IMR-90 (cell line): ENCODE measurements at regions not wholly inside any gene's neighbourhood (a gene's known extent, or its start where the extent isn't known, plus 50 kb on each side); places are given as distances from the start of the nearest gene placed in this dataset.
A peak's percentile ranks its signal among the peaks of the same experiment; 100 is the strongest.

Experiments
- ATAC-seq: fragments of 200-7000 bp; cut with Tn5 transposase; 2 replicates; pipeline ENCODE4 v1.9.1; 2020; ENCODE audit warnings: low read depth, mild to moderate bottlenecking, moderate library complexity
- BruUV-seq: library from RNA; stranded (reverse); fragments of 400-500 nt; replicated peaks from 2 replicates; lab custom pipeline; 2021; lab: Mats Ljungman, UMichigan
- CTCF ChIA-PET: fragments of 300-600 bp; formaldehyde crosslinking; extraction: SDS; loops from one replicate; lab custom pipeline; 2021; ENCODE audit warnings: antibody characterized with exemption; lab: Yijun Ruan, JAX
- POLR2A ChIA-PET: fragments of 300-600 bp; sonication (Branson Sonifier 250); formaldehyde crosslinking; loops from one replicate; lab custom pipeline; 2022; ENCODE audit warnings: antibody characterized with exemption; ENCODE audit not compliant: unreplicated experiment; lab: Charles Lee
- DNase-seq: peaks from one replicate; pipeline ENCODE4 v3.0.0; 2013
- H2AFZ ChIP-seq: replicated peaks from 2 replicates; pipeline ENCODE3; 2013; ENCODE audit warnings: low read length, mild to moderate bottlenecking; ENCODE audit not compliant: poor library complexity
- H2AK5ac ChIP-seq: 2 replicates; pipeline ENCODE4 v1.6.1; 2013; ENCODE audit warnings: low read depth, low read length, inconsistent platforms
- H2AK9ac ChIP-seq: replicated peaks from 2 replicates; pipeline ENCODE3; 2013; ENCODE audit warnings: mild to moderate bottlenecking, low read depth, low read length, moderate library complexity; ENCODE audit not compliant: poor library complexity
- H2BK120ac ChIP-seq: 2 replicates; pipeline ENCODE4 v1.6.1; 2013; ENCODE audit warnings: low read depth, low read length, inconsistent platforms
- H2BK15ac ChIP-seq: 3 replicates; pipeline ENCODE4 v1.6.1; 2013; ENCODE audit warnings: low read depth, low read length, inconsistent platforms
- H2BK20ac ChIP-seq: 2 replicates; pipeline ENCODE4 v1.6.1; 2013; ENCODE audit warnings: low read depth, mild to moderate bottlenecking, inconsistent platforms, low read length, moderate library complexity
- H2BK5ac ChIP-seq: 2 replicates; pipeline ENCODE4 v1.6.1; 2013; ENCODE audit warnings: mild to moderate bottlenecking, low read depth, low read length, inconsistent platforms; ENCODE audit not compliant: poor library complexity, severe bottlenecking
- H3K14ac ChIP-seq: replicated peaks from 2 replicates; pipeline ENCODE4 v1.6.1; 2013; ENCODE audit warnings: low read depth, low read length, inconsistent platforms
- H3K18ac ChIP-seq: 2 replicates; pipeline ENCODE4 v1.6.1; 2013; ENCODE audit warnings: low read depth, low read length, control low read depth
- H3K23ac ChIP-seq: 2 replicates; pipeline ENCODE4 v1.6.1; 2013; ENCODE audit warnings: low read depth, low read length, inconsistent platforms
- H3K27ac ChIP-seq: 2 replicates; pipeline ENCODE4 v1.5.1; 2013; ENCODE audit warnings: mild to moderate bottlenecking, control low read depth, low read length; ENCODE audit not compliant: insufficient read depth
- H3K27me3 ChIP-seq: 2 replicates; pipeline ENCODE4 v1.6.1; 2013; ENCODE audit warnings: low read length; ENCODE audit not compliant: control insufficient read depth, insufficient read depth
- H3K36me3 ChIP-seq: 2 replicates; pipeline ENCODE4 v1.6.1; 2013; ENCODE audit warnings: low read length, mixed read lengths; ENCODE audit not compliant: control insufficient read depth, insufficient read depth
- H3K4ac ChIP-seq: 2 replicates; pipeline ENCODE4 v1.6.1; 2013; ENCODE audit warnings: low read depth, low read length, inconsistent platforms
- H3K4me1 ChIP-seq: 2 replicates; pipeline ENCODE4 v1.6.1; 2013; ENCODE audit warnings: low read length, mixed read lengths; ENCODE audit not compliant: control insufficient read depth, insufficient read depth
- H3K4me2 ChIP-seq: 2 replicates; pipeline ENCODE4 v1.6.1; 2013; ENCODE audit warnings: low read depth, mild to moderate bottlenecking, control low read depth, low read length, moderate library complexity
- H3K4me3 ChIP-seq: 2 replicates; pipeline ENCODE4 v1.5.1; 2013; ENCODE audit warnings: low read depth, mild to moderate bottlenecking, control low read depth, low read length, moderate library complexity; ENCODE audit not compliant: insufficient read depth
- H3K56ac ChIP-seq: 2 replicates; pipeline ENCODE4 v1.6.1; 2013; ENCODE audit warnings: low read length, inconsistent platforms; ENCODE audit not compliant: insufficient read depth; ENCODE audit errors: extremely low read depth
- H3K79me1 ChIP-seq, 2 experiments: 2 replicates each; pipeline ENCODE4 v1.6.1; 2013; ENCODE audit warnings: low read length in 2 of 2, inconsistent platforms in 1 of 2, low read depth in 1 of 2
- H3K9ac ChIP-seq: 2 replicates; pipeline ENCODE4 v1.6.1; 2013; ENCODE audit warnings: low read depth, low read length, control low read depth
- H3K9me1 ChIP-seq: 2 replicates; pipeline ENCODE4 v1.6.1; 2013; ENCODE audit warnings: low read length, inconsistent platforms; ENCODE audit not compliant: insufficient read depth
- H3K9me3 ChIP-seq: 2 replicates; pipeline ENCODE4 v1.6.1; 2013; ENCODE audit warnings: low read length; ENCODE audit not compliant: control insufficient read depth, insufficient read depth
- H4K20me1 ChIP-seq: 2 replicates; pipeline ENCODE4 v1.6.1; 2013; ENCODE audit warnings: low read length, inconsistent platforms; ENCODE audit not compliant: insufficient read depth
- H4K5ac ChIP-seq: 2 replicates; pipeline ENCODE4 v1.6.1; 2013; ENCODE audit warnings: mild to moderate bottlenecking, low read depth, low read length, control low read depth
- H4K8ac ChIP-seq, 2 experiments: 2 replicates each; pipeline ENCODE4 v1.6.1; 2013; ENCODE audit warnings: low read depth in 2 of 2, low read length in 2 of 2, control low read depth in 1 of 2, inconsistent platforms in 1 of 2
- H4K91ac ChIP-seq: 2 replicates; pipeline ENCODE4 v1.6.1; 2013; ENCODE audit warnings: low read depth, low read length, inconsistent platforms; ENCODE audit not compliant: insufficient read depth
- BHLHE40 ChIP-seq: fragments of 150-350 bp; IDR thresholded peaks from 2 replicates; pipeline ENCODE4 v1.6.1; 2016; ENCODE audit warnings: mild to moderate bottlenecking, low read depth, low read length
- CEBPB ChIP-seq: IDR thresholded peaks from 2 replicates; pipeline ENCODE4 v1.6.1; 2012; ENCODE audit warnings: low read depth, low read length, improper control_type of control experiment
- CHD1 ChIP-seq: IDR thresholded peaks from 2 replicates; pipeline ENCODE4 v1.6.1; 2012; ENCODE audit warnings: low read depth, low read length, improper control_type of control experiment
- FOS ChIP-seq: fragments of 150-350 bp; IDR thresholded peaks from 2 replicates; pipeline ENCODE4 v1.6.1; 2016; ENCODE audit warnings: low read depth, low read length
- MAFK ChIP-seq: IDR thresholded peaks from 2 replicates; pipeline ENCODE4 v1.6.1; 2012; ENCODE audit warnings: low read depth, low read length, improper control_type of control experiment
- MAZ ChIP-seq: IDR thresholded peaks from 2 replicates; pipeline ENCODE4 v1.6.1; 2012; ENCODE audit warnings: low read depth, mild to moderate bottlenecking, low read length, improper control_type of control experiment, moderate library complexity, borderline replicate concordance
- MXI1 ChIP-seq: IDR thresholded peaks from 2 replicates; pipeline ENCODE4 v1.6.1; 2012; ENCODE audit warnings: low read depth, mild to moderate bottlenecking, low read length, moderate library complexity, borderline replicate concordance
- NFE2L2 ChIP-seq: fragments of 150-350 bp; IDR thresholded peaks from 2 replicates; pipeline ENCODE4 v1.6.1; 2016; ENCODE audit warnings: low read depth, mild to moderate bottlenecking, low read length
- POLR2A ChIP-seq: IDR thresholded peaks from 2 replicates; pipeline ENCODE4 v1.6.1; 2012; ENCODE audit warnings: mild to moderate bottlenecking, low read depth, low read length
- RAD21 ChIP-seq: IDR thresholded peaks from 2 replicates; pipeline ENCODE4 v1.6.1; 2012; ENCODE audit warnings: low read length, improper control_type of control experiment
- RCOR1 ChIP-seq: IDR thresholded peaks from 2 replicates; pipeline ENCODE4 v1.6.1; 2012; ENCODE audit warnings: mild to moderate bottlenecking, low read length, improper control_type of control experiment; ENCODE audit not compliant: insufficient replicate concordance
- RFX5 ChIP-seq: IDR thresholded peaks from 2 replicates; pipeline ENCODE4 v1.8.0; 2012; ENCODE audit warnings: low read depth, mild to moderate bottlenecking, low read length, moderate library complexity
- SMC3 ChIP-seq: fragments of 150-350 bp; IDR thresholded peaks from 2 replicates; pipeline ENCODE4 v1.6.1; 2016; ENCODE audit warnings: low read depth, mild to moderate bottlenecking, antibody characterized with exemption, low read length, moderate library complexity
- whole genome bisulfite sequencing, 2 experiments: methylation state at CpG; one replicate each; pipeline versions ENCODE4 v1.1.5 to v1.1.7; 2013; ENCODE audit warnings: missing lambda C conversion rate in 2 of 2; ENCODE audit not compliant: insufficient read length in 1 of 2; ENCODE audit errors: extremely low coverage in 2 of 2; 5-methylcytosine and 5-hydroxymethylcytosine counted together
- dilution Hi-C: fragments of 300-500 bp; cut with HindIII; formaldehyde crosslinking; loops from one replicate; pipeline ENCODE4 v1.14.3; 2018; ENCODE audit warnings: low sequenced_read_pairs; ENCODE audit not compliant: unreplicated experiment
- in situ Hi-C: fragments of 300-500 bp; cut with MboI; formaldehyde crosslinking; loops from 3 replicates; pipeline ENCODE4 v1.14.3; 2019; ENCODE audit warnings: low sequenced_read_pairs, inconsistent platforms, mixed read lengths
- intact Hi-C: fragments of 100-400 bp; cut with micrococcal nuclease; formaldehyde crosslinking; loops from 2 replicates; pipeline ENCODE4 v1.10.0; 2022
- TF ChIP-seq, protein P1 (sequence below): fragments of 150-350 bp; IDR thresholded peaks from 2 replicates; pipeline ENCODE4 v1.6.1; 2017; ENCODE audit warnings: mild to moderate bottlenecking, antibody characterized with exemption, low read length, low read depth
- TF ChIP-seq, protein P2 (sequence below): fragments of 150-350 bp; IDR thresholded peaks from 2 replicates; pipeline ENCODE4 v1.6.1; 2016; ENCODE audit warnings: low read depth, mild to moderate bottlenecking, low read length, moderate library complexity, borderline replicate concordance

DNA sequence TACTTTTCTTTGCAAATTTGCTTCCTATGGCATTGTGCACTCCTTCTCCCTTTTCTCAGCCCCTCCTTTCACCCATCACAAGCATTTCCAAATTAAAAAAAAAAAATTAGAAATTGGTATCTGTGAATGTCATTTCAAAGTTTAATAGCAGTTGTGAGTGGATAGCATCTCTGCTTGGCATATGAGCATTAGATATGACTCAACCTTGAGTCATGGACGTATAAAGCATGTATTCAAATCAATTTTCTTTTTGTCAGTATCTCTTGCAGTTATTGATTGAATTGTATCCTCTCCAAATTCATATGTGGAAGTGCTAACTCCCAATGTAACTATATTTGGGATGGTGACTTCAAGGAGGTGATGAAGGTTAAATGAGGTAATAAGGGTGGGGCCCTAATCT is 60.1 kb upstream of the MAP3K7 start:
- Histone ChIP-seq H3K4me3 (no peak overlapping the region), H2AFZ (no peak overlapping the region), H3K4me1 (no peaks in the 10 kb centered on the region), H3K23ac (no peak overlapping the region), H3K79me1 (no peaks in the 10 kb centered on the region), H4K91ac (no peak overlapping the region), H4K20me1 (no peaks in the 10 kb centered on the region), H2AK9ac (no peak overlapping the region), H2BK120ac (no peak overlapping the region), H2AK5ac (no peak overlapping the region), H2BK5ac (no peak overlapping the region), H2BK20ac (no peak overlapping the region), H3K18ac (no peak overlapping the region), H3K56ac (no peak overlapping the region), H3K4ac (no peak overlapping the region), H2BK15ac (no peak overlapping the region), H3K27ac (no peak overlapping the region), H3K9me1 (no peaks in the 10 kb centered on the region), H3K14ac (no peak overlapping the region), H3K9ac (no peak overlapping the region), H4K8ac (no peak overlapping the region), H3K27me3 (no peaks in the 10 kb centered on the region), H3K36me3 (no peaks in the 10 kb centered on the region), H4K5ac (no peak overlapping the region), H3K9me3 (no peaks in the 10 kb centered on the region), H3K4me2 (no peak overlapping the region)
- no CpG with 5 or more reads among the region's 1 CpG for WGBS, 2 experiments
- in situ Hi-C loops: no loop called here
- DNase-seq: peak; percentile 11
- ATAC-seq: no peak
- intact Hi-C loops: no loop called here
- TF ChIP-seq POLR2A: no peak
- TF ChIP-seq MAZ: no peak
- no peak for TF ChIP-seq CEBPB
- no peak for TF ChIP-seq NFE2L2
- TF ChIP-seq, protein P1, sequence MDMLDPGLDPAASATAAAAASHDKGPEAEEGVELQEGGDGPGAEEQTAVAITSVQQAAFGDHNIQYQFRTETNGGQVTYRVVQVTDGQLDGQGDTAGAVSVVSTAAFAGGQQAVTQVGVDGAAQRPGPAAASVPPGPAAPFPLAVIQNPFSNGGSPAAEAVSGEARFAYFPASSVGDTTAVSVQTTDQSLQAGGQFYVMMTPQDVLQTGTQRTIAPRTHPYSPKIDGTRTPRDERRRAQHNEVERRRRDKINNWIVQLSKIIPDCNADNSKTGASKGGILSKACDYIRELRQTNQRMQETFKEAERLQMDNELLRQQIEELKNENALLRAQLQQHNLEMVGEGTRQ: no peak
- no peak for TF ChIP-seq BHLHE40
- TF ChIP-seq, protein P2, sequence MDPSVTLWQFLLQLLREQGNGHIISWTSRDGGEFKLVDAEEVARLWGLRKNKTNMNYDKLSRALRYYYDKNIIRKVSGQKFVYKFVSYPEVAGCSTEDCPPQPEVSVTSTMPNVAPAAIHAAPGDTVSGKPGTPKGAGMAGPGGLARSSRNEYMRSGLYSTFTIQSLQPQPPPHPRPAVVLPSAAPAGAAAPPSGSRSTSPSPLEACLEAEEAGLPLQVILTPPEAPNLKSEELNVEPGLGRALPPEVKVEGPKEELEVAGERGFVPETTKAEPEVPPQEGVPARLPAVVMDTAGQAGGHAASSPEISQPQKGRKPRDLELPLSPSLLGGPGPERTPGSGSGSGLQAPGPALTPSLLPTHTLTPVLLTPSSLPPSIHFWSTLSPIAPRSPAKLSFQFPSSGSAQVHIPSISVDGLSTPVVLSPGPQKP: no peak
- no peak for TF ChIP-seq RCOR1
- no peak for TF ChIP-seq FOS
- TF ChIP-seq RAD21: no peak
- no peak for TF ChIP-seq MAFK
- no peak for TF ChIP-seq SMC3
- TF ChIP-seq RFX5: no peak
- no peak for TF ChIP-seq CHD1
- TF ChIP-seq MXI1: no peak
- dilution Hi-C loops: no loop called here
- CTCF ChIA-PET: no interaction called here
- POLR2A ChIA-PET: no interaction called here
- no TSS peak for BruUV-seq
